Colonic mucosa (tissue), 4 donors: ENCODE measurements at regions not wholly inside any gene's neighbourhood (a gene's known extent, or its start where the extent isn't known, plus 50 kb on each side); places are given as distances from the start of the nearest gene placed in this dataset.

Source experiments
- DNase-seq: peaks from one replicate; pipeline ENCODE4 v3.0.0-alpha.2; 2020
- H3K27ac ChIP-seq: fragments of 200-600 bp; one replicate; pipeline ENCODE4 v1.8.0; 2021
- H3K27me3 ChIP-seq: fragments of 200-600 bp; one replicate; pipeline ENCODE4 v1.8.0; 2021
- H3K36me3 ChIP-seq: fragments of 200-600 bp; one replicate; pipeline ENCODE4 v1.8.0; 2021
- H3K4me1 ChIP-seq: fragments of 200-600 bp; one replicate; pipeline ENCODE4 v1.8.0; 2021; ENCODE audit warnings: mild to moderate bottlenecking
- H3K4me3 ChIP-seq: fragments of 200-600 bp; one replicate; pipeline ENCODE4 v1.8.0; 2021
- H3K9ac ChIP-seq, 2 donors: one replicate each; pipeline ENCODE4 v1.7.0; 2013; ENCODE audit warnings: control low read depth in 2 of 2, low read depth in 2 of 2, low read length in 2 of 2
- H3K9me3 ChIP-seq: fragments of 200-600 bp; one replicate; pipeline ENCODE4 v1.8.0; 2021
- intact Hi-C: fragments of 100-400 bp; cut with DNase I; formaldehyde crosslinking; loops from one replicate; pipeline ENCODE4 v1.14.1; 2022
- TF ChIP-seq, protein P1 (sequence below): fragments of 200-600 bp; IDR thresholded peaks from one replicate; pipeline ENCODE4 v1.8.0; 2022; ENCODE audit warnings: antibody characterized with exemption, mild to moderate bottlenecking
- donor health status: healthy.
- donor health status: DM: no; HTN: no; CAD: no.
- donor health status: DM: no; HTN: no; CAD: no.

GRCh38 chr3:152620395-152620794, 214.5 kb upstream of the P2RY1 start:
- TF ChIP-seq, protein P1, sequence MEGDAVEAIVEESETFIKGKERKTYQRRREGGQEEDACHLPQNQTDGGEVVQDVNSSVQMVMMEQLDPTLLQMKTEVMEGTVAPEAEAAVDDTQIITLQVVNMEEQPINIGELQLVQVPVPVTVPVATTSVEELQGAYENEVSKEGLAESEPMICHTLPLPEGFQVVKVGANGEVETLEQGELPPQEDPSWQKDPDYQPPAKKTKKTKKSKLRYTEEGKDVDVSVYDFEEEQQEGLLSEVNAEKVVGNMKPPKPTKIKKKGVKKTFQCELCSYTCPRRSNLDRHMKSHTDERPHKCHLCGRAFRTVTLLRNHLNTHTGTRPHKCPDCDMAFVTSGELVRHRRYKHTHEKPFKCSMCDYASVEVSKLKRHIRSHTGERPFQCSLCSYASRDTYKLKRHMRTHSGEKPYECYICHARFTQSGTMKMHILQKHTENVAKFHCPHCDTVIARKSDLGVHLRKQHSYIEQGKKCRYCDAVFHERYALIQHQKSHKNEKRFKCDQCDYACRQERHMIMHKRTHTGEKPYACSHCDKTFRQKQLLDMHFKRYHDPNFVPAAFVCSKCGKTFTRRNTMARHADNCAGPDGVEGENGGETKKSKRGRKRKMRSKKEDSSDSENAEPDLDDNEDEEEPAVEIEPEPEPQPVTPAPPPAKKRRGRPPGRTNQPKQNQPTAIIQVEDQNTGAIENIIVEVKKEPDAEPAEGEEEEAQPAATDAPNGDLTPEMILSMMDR, result no peak
- Histone ChIP-seq H3K9ac (no peak overlapping the region), H3K4me1 (no peaks in the 10 kb centered on the region), H3K27me3 (no peaks in the 10 kb centered on the region), H3K9me3 (no peaks in the 10 kb centered on the region), H3K4me3 (no peak overlapping the region), H3K36me3 (no peaks in the 10 kb centered on the region), H3K27ac (no peak overlapping the region)
- intact Hi-C loops, result no loop called here
- no peak for DNase-seq

DNA sequence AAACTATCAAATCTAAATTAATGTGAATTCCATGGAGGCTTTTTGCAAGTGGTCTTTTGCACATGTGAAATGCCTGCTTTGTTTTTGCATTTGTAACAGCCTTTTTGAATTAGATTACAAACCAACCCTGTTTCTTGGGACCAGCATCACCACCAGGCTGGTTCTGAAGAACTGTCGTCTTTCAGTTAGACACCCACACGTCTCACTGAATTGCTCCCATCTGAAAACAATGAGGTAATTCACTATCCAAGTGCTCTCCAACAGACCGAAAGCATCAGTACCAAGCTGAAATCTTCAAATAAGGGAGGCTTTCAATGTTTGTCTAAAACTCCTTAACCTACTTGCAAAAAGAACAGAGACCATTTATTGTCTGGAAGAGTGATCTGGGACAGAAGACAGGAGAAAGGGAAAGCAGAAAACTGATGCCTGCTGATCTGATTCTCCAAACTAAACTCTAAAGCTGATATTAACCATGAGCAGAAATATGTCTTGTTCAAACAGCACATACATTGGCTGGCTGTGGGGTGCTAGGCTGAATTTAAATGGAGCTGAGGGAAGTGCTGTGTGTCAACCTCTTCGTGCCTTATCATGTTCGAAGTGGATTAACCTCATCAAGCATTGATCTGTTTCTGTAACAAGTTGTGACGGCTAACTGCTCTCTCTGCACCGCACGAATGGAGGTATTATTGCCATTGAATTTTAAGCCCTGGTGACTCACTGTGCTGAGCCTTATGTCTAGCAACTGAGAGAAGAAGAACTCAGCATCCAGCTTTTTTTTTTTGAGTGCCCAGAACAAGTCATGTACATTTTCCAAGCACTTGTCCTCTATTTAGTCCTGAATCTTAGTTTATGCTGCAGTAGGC, 213.7 kb upstream of the P2RY1 start:
- intact Hi-C loops, result no loop called here
- DNase-seq, result no peak
- Histone ChIP-seq H3K9me3 (no peaks in the 10 kb centered on the region), H3K4me1 (no peaks in the 10 kb centered on the region), H3K4me3 (no peak overlapping the region), H3K9ac (no peak overlapping the region), H3K27ac (no peak overlapping the region), H3K27me3 (no peaks in the 10 kb centered on the region), H3K36me3 (no peaks in the 10 kb centered on the region)
- TF ChIP-seq, protein P1, result no peak

DNA sequence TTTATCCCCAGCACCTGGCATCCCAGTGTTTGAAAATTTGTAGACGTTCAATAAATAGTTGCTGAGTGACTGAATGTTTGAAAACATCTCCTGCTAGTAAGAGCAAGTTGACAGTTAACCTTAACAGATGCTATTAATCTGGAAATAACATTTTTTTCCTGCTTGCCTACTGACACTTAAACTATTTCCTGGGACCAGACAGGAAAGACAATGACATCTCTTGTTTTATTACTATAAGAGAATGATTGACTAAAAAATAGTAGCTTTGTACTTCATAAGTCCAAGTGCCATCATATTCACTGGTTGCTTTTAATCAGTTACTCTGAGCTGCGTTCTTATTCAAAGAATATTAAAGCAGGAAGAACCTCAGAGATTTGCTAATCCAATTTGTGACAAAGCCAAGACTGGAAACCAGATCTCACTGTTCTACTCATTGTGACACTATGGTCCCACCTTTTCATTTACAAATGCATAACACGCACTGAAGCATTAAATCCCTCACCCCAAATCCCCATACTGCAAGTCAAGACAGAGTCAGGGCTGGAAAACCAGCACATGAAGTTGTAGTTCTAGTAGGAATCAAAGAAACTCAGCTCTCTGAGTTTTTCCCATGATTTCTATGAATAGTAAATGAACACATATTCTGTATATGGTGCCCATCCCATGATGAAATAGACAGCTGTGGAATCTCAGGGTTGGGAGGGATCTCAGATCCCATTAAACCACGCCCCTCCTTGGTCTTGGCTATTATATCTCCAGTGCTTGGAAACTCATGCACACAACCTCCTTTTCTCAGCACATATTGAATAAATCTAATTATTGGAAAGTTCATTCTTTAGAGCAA, 212.7 kb upstream of the P2RY1 start:
- no peaks in the 10 kb centered on the region for H3K9me3 ChIP-seq
- DNase-seq, result no peak
- no peak overlapping the region for H3K9ac ChIP-seq
- no peak overlapping the region for H3K27ac ChIP-seq
- no peaks in the 10 kb centered on the region for H3K27me3 ChIP-seq
- intact Hi-C loops, result no loop called here
- no peak overlapping the region for H3K4me3 ChIP-seq
- H3K36me3 ChIP-seq, result no peaks in the 10 kb centered on the region
- H3K4me1 ChIP-seq, result no peaks in the 10 kb centered on the region
- TF ChIP-seq, protein P1, result no peak

DNA sequence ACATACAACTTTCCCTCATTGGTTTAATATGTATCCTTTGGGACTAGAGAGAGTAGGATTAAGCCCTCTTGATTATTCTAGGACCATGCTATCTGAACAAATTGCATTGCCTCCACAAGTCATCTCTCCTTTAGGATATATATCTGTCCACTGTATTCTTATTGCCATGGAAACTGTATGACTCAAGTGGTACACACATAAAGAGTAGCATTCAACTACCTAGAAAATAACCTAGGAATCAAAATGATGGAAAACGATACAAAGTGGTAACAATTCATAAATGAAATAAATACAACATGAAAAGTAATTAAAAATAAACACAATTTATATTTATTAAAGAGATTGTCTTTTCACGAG, 212.1 kb upstream of the P2RY1 start:
- Histone ChIP-seq H3K4me3 (no peak overlapping the region), H3K4me1 (no peaks in the 10 kb centered on the region), H3K27ac (no peak overlapping the region), H3K9me3 (no peaks in the 10 kb centered on the region), H3K27me3 (no peaks in the 10 kb centered on the region), H3K36me3 (no peaks in the 10 kb centered on the region), H3K9ac (no peak overlapping the region)
- TF ChIP-seq, protein P1, result no peak
- DNase-seq, result no peak
- intact Hi-C loops, result no loop called here

- H3K9ac ChIP-seq, result no peak overlapping the region
- H3K9me3 ChIP-seq, result no peaks in the 10 kb centered on the region
- H3K36me3 ChIP-seq, result no peaks in the 10 kb centered on the region
- TF ChIP-seq, protein P1, result no peak
- DNase-seq, result no peak
- no peak overlapping the region for H3K27ac ChIP-seq
- no peak overlapping the region for H3K4me3 ChIP-seq
- no peaks in the 10 kb centered on the region for H3K4me1 ChIP-seq
- intact Hi-C loops, result no loop called here
- H3K27me3 ChIP-seq, result no peaks in the 10 kb centered on the region
These were observed 211.5 kb upstream of the P2RY1 start for GRCh38 chr3:152623286-152623911.
